BJ (cell line): ENCODE measurements at regions not wholly inside any gene's neighbourhood (a gene's known extent, or its start where the extent isn't known, plus 50 kb on each side); places are given as distances from the start of the nearest gene placed in this dataset.

Experiments
- CTCF ChIA-PET: fragments of 350-600 bp; formaldehyde crosslinking; extraction: SDS; loops from one replicate; lab custom pipeline; 2021; ENCODE audit warnings: antibody characterized with exemption, inconsistent platforms; lab: Yijun Ruan, JAX
- POLR2A ChIA-PET: fragments of 300-600 bp; sonication (Branson Sonifier 250); formaldehyde crosslinking; extraction: SDS; loops from one replicate; lab custom pipeline; 2021; ENCODE audit warnings: antibody characterized with exemption; lab: Charles Lee
- DNase-seq: peaks from one replicate; pipeline ENCODE4 v3.0.0-alpha.2; 2011; ENCODE audit warnings: low read depth
- H3K27me3 ChIP-seq: 2 replicates; pipeline ENCODE4 v1.6.0; 2011; ENCODE audit warnings: low read length; ENCODE audit not compliant: control insufficient read depth, insufficient read depth
- H3K36me3 ChIP-seq: 2 replicates; pipeline ENCODE4 v1.5.1; 2011; ENCODE audit warnings: low read length; ENCODE audit not compliant: control insufficient read depth, insufficient read depth
- H3K4me3 ChIP-seq: 2 replicates; pipeline ENCODE4 v1.5.1; 2011; ENCODE audit warnings: low read depth, mild to moderate bottlenecking, control low read depth, low read length
- CTCF ChIP-seq: IDR thresholded peaks from 2 replicates; pipeline ENCODE4 v1.5.1; 2011; ENCODE audit warnings: low read depth, mild to moderate bottlenecking, control low read depth, inconsistent platforms, low read length, moderate library complexity; ENCODE audit not compliant: insufficient read depth

GRCh38 chr20:22985239-22985778 is 49.8 kb upstream of the SSTR4 start:
- POLR2A ChIA-PET = no interaction called here
- no peaks in the 10 kb centered on the region for H3K36me3 ChIP-seq
- no peaks in the 10 kb centered on the region for H3K27me3 ChIP-seq
- no peak for DNase-seq
- TF ChIP-seq CTCF = no peak
- CTCF ChIA-PET = interaction anchor here (0.6 to 3.7 kb wide), 2 partner anchors 10 to 293 kb away, joined by 3 to 10 read pairs; no protein-coding TSS in a partner anchor
- no peak overlapping the region for H3K4me3 ChIP-seq
